Activated CD4-positive, alpha-beta T cell treated with anti-CD3 and anti-CD28 coated beads, Interleukin-2, amount 10 ng/mL, durations not matched to agents 24 days and 14 days (primary cell): ENCODE measurements at regions not wholly inside any gene's neighbourhood (a gene's known extent, or its start where the extent isn't known, plus 50 kb on each side); places are given as distances from the start of the nearest gene placed in this dataset.
A peak's percentile ranks its signal among the peaks of the same experiment; 100 is the strongest.

Source experiments
- DNase-seq: peaks from one replicate; pipeline ENCODE4 v3.0.0; 2022
- H3K27ac Mint-ChIP-seq: one replicate; pipeline ENCODE4 v1.8.0; 2022; ENCODE audit warnings: mild to moderate bottlenecking, mixed read lengths
- H3K27me3 Mint-ChIP-seq: one replicate; pipeline ENCODE4 v1.8.0; 2022; ENCODE audit warnings: mixed read lengths
- H3K36me3 Mint-ChIP-seq: one replicate; pipeline ENCODE4 v1.8.0; 2022; ENCODE audit warnings: low read depth, mild to moderate bottlenecking, mixed read lengths
- H3K4me1 Mint-ChIP-seq: one replicate; pipeline ENCODE4 v1.8.0; 2021; ENCODE audit warnings: mixed read lengths
- H3K4me3 Mint-ChIP-seq: one replicate; pipeline ENCODE4 v1.8.0; 2022; ENCODE audit warnings: mild to moderate bottlenecking, moderate library complexity, mixed read lengths
- H3K9me3 Mint-ChIP-seq: one replicate; pipeline ENCODE4 v1.8.0; 2021; ENCODE audit warnings: mixed read lengths
- intact Hi-C: fragments of 100-400 bp; cut with micrococcal nuclease; formaldehyde crosslinking; loops from one replicate; pipeline ENCODE4 v1.15.1; 2023

GRCh38 chr7:45984386-45985295 lies 63.6 kb upstream of the IGFBP3 start:
- no peaks in the 10 kb centered on the region for H3K36me3 Mint-ChIP-seq
- H3K9me3 Mint-ChIP-seq: no peaks in the 10 kb centered on the region
- no peaks in the 10 kb centered on the region for H3K4me1 Mint-ChIP-seq
- intact Hi-C loops: no loop called here
- H3K27ac Mint-ChIP-seq: no peak overlapping the region
- no peak for DNase-seq
- H3K27me3 Mint-ChIP-seq: no peaks in the 10 kb centered on the region
- H3K4me3 Mint-ChIP-seq: no peak overlapping the region

- no peak overlapping the region for H3K4me3 Mint-ChIP-seq
- no peaks in the 10 kb centered on the region for H3K27me3 Mint-ChIP-seq
- intact Hi-C loops: no loop called here
- H3K4me1 Mint-ChIP-seq: no peaks in the 10 kb centered on the region
- H3K27ac Mint-ChIP-seq: no peak overlapping the region
- H3K9me3 Mint-ChIP-seq: no peaks in the 10 kb centered on the region
- H3K36me3 Mint-ChIP-seq: no peaks in the 10 kb centered on the region
- DNase-seq: no peak
Measured at GRCh38 chr7:45983720-45984255, 62.7 kb upstream of the IGFBP3 start.

DNA sequence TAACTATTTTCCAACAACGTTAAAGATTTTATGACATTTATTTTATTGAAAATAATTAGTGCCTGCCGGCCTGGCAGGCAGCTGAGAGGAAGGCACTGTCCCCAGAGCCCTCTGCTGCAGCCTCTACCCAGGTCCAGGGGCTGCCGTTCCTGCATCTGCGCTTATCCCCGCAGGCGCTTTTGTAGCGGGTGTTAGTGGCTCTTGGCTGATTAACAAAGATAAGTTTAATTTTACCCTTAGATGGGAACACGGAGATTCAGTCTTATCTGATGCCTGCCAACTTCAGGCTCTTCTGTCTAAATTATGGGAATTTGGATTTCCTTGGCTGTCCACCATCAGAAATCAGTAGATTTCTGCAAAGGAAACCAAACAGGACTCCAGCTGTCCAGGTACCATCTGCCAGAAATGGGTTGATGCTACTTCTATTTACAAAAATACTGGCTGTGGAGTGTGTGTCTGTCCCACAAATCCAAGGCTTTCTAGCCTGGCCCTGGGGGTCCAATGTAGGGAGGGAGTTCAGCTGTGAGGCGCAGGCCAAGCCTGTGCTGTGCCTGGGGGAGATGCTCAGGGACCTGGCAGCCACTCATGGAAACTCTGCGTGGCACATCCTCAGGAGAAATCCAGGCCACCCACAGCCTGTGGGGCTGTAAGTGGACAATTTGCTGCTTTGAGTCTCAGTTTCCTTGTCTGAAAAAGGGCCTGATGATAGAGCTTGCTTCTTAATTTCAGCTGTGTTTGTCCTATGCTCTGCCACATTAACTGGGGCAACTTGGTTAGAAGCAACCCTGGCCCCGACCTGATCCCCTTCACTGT lies 62.0 kb upstream of the IGFBP3 start:
- no peaks in the 10 kb centered on the region for H3K9me3 Mint-ChIP-seq

GRCh38 chr7:45982132-45982531 lies 61.1 kb upstream of the IGFBP3 start:
- Mint-ChIP-seq H3K4me3 (no peak overlapping the region), H3K27me3 (no peaks in the 10 kb centered on the region), H3K4me1 (peaks cover 4% of the 10 kb centered on the region), H3K9me3 (no peaks in the 10 kb centered on the region), H3K27ac (no peak overlapping the region), H3K36me3 (no peaks in the 10 kb centered on the region)
- DNase-seq: no peak
- intact Hi-C loops: no loop called here

More for the DNA sequence above, 62.0 kb upstream of the IGFBP3 start:
- no peaks in the 10 kb centered on the region for H3K27me3 Mint-ChIP-seq
- intact Hi-C loops: no loop called here
- no peaks in the 10 kb centered on the region for H3K36me3 Mint-ChIP-seq
- H3K4me3 Mint-ChIP-seq: no peak overlapping the region
- H3K27ac Mint-ChIP-seq: no peak overlapping the region
- peaks cover 2% of the 10 kb centered on the region for H3K4me1 Mint-ChIP-seq
- DNase-seq: peak; percentile 43

GRCh38 chr7:45980973-45981372 lies 59.9 kb upstream of the IGFBP3 start:
- Mint-ChIP-seq H3K4me1 (peaks cover 4% of the 10 kb centered on the region), H3K27me3 (no peaks in the 10 kb centered on the region), H3K9me3 (no peaks in the 10 kb centered on the region), H3K4me3 (no peak overlapping the region), H3K36me3 (no peaks in the 10 kb centered on the region), H3K27ac (no peak overlapping the region)
- intact Hi-C loops: no loop called here
- peak; percentile 22 for DNase-seq

DNA sequence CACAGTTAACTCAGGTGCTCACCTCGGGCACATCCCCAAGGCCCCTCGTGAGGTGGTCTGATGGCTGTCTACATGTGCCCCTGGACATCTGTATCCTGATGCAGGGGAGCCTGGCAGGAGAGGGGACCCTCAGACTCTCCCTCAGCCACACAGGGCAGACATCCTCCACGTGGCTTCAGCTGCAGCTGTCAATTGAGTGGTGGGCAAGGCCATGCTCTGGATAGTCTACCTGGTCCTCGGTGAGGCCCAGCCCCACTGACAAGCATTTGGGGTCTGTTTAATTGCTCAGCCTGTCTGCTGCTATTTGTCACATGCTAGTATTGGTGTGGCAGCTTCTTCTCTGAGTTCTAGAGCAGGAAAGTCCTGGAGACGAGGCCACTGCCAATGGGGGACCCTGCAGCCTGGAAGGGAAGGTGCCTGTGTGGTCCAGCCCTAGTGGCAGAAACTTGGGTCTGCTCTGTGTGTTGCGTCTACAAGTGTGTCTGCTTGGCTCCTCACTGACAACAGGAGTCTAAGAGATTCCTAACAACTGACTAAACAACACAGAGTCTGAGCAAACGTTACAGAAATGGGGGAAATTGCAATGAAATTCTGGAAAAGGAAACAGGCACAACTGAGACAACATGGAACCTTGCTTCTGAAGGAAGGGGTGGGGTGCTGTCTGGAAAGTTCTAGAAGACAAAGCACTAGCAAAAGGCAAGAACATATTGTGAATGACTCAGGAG lies 59.3 kb upstream of the IGFBP3 start:
- Mint-ChIP-seq H3K36me3 (no peaks in the 10 kb centered on the region), H3K4me1 (peaks cover 4% of the 10 kb centered on the region), H3K27ac (no peak overlapping the region), H3K9me3 (no peaks in the 10 kb centered on the region), H3K4me3 (no peak overlapping the region), H3K27me3 (no peaks in the 10 kb centered on the region)
- DNase-seq: no peak
- intact Hi-C loops: no loop called here

GRCh38 chr7:45979275-45980180 lies 58.5 kb upstream of the IGFBP3 start:
- no peak overlapping the region for H3K4me3 Mint-ChIP-seq
- no peaks in the 10 kb centered on the region for H3K27me3 Mint-ChIP-seq
- intact Hi-C loops: no loop called here
- H3K4me1 Mint-ChIP-seq: peaks cover 4% of the 10 kb centered on the region
- DNase-seq: peak; percentile 40
- no peak overlapping the region for H3K27ac Mint-ChIP-seq
- H3K9me3 Mint-ChIP-seq: no peaks in the 10 kb centered on the region
- H3K36me3 Mint-ChIP-seq: no peaks in the 10 kb centered on the region

- Mint-ChIP-seq H3K4me3 (no peak overlapping the region), H3K36me3 (no peaks in the 10 kb centered on the region), H3K9me3 (no peaks in the 10 kb centered on the region), H3K4me1 (peaks cover 4% of the 10 kb centered on the region), H3K27ac (peak overlapping the region; percentile 52), H3K27me3 (no peaks in the 10 kb centered on the region)
- DNase-seq: peak; percentile 35
- intact Hi-C loops: no loop called here
Measured at GRCh38 chr7:45978731-45979211, 57.7 kb upstream of the IGFBP3 start.

DNA sequence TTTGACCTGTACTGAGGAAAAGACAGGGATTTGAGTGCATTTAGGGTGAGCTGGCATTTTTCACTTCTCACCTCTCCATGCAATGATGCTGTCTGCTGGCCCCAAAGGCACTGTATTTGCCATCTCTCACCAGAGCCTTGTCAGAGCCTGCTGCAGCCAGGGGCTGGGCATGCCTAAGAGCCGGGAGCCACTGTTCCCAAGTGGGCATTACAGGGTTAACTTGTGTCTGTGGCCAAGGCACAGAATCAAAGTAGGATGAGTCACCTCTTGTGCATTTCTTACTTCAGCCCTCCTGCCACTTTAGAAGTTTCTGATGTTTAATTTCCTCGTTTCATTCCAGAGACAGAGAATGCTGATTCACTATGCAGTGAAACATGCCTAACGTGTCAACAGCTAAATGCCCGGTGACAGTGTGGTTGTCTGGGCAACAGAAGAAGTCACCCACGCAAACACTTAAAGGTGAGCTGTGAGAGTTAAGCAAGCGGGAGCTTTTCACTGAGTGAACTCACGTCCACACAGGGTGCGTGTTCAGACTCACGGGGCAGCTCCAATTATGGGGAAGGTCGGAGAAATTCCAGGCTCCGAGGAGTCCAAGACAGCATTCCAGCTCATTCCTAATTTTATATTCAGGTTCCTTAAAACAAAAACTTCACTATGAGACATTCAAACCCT lies 57.1 kb upstream of the IGFBP3 start:
- Mint-ChIP-seq H3K27me3 (no peaks in the 10 kb centered on the region), H3K36me3 (no peaks in the 10 kb centered on the region), H3K9me3 (no peaks in the 10 kb centered on the region), H3K4me3 (no peak overlapping the region), H3K4me1 (peaks cover 4% of the 10 kb centered on the region), H3K27ac (peak overlapping the region; percentile 52)
- peak; percentile 56 for DNase-seq
- intact Hi-C loops: no loop called here

- Mint-ChIP-seq H3K4me3 (no peak overlapping the region), H3K36me3 (no peaks in the 10 kb centered on the region), H3K9me3 (no peaks in the 10 kb centered on the region), H3K4me1 (peaks cover 4% of the 10 kb centered on the region), H3K27ac (no peak overlapping the region), H3K27me3 (no peaks in the 10 kb centered on the region)
- intact Hi-C loops: no loop called here
- DNase-seq: peak; percentile 27
Measured at GRCh38 chr7:45977256-45977780, 56.2 kb upstream of the IGFBP3 start.

GRCh38 chr7:45976485-45976856 lies 55.4 kb upstream of the IGFBP3 start:
- Mint-ChIP-seq H3K27ac (no peak overlapping the region), H3K36me3 (no peaks in the 10 kb centered on the region), H3K9me3 (no peaks in the 10 kb centered on the region), H3K4me3 (no peak overlapping the region), H3K4me1 (peaks cover 4% of the 10 kb centered on the region), H3K27me3 (no peaks in the 10 kb centered on the region)
- DNase-seq: peak; percentile 18
- intact Hi-C loops: no loop called here

- no peaks in the 10 kb centered on the region for H3K36me3 Mint-ChIP-seq
- no peaks in the 10 kb centered on the region for H3K27me3 Mint-ChIP-seq
- peak; percentile 43 for DNase-seq
- H3K4me1 Mint-ChIP-seq: peaks cover 4% of the 10 kb centered on the region
- no peaks in the 10 kb centered on the region for H3K9me3 Mint-ChIP-seq
- no peak overlapping the region for H3K4me3 Mint-ChIP-seq
- no peak overlapping the region for H3K27ac Mint-ChIP-seq
- intact Hi-C loops: no loop called here
Measured at GRCh38 chr7:45975847-45976484, 54.9 kb upstream of the IGFBP3 start.
